ENCODE measurements at regions not wholly inside any gene's neighbourhood (a gene's known extent, or its start where the extent isn't known, plus 50 kb on each side); places are given as distances from the start of the nearest gene placed in this dataset.

DNA sequence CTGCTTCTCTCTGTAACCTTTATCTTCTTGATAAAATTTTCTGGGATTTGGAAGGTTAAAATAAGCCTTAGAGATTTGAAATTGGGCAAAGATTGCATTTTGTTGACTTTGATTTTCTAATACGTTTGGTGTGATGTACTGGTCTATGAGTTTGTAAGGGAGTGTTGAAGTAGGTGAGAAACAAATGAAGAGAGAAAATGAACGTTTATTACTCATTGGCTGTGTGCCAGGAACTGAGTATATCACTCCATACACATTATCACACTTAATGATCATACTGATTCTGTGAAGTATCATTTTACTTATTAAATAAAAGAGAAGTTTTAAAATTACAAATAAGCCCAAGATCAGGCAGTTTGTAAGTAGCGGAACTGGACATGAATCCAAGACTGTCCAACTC lies 795.1 kb upstream of the ZEB2 start:
- no peak for DNase-seq

DNA sequence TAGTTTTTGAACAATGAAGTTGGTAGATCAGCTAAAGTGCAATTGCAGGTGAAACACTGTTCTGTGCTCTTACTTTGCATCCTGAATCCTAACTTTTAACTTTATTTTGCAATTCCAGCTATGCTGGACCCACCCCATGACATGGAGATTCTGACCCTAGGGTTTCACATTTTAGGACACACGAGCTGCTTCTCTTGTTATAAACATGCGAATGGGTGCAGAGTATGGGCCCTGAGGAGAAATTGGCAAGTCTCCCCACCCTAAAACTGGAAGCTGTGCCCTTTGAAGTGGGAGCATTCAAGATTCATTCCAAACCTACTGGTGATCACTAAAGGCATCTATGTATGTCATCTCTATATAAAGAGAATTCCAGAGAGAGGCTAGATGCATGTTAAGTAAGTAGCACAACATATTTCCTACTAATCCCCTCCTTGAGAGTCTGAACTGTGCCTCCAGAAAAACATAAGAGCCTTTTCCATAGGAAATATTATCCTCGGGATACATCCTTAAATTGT lies 794.3 kb upstream of the ZEB2 start:
- DNase-seq, result no peak

DNA sequence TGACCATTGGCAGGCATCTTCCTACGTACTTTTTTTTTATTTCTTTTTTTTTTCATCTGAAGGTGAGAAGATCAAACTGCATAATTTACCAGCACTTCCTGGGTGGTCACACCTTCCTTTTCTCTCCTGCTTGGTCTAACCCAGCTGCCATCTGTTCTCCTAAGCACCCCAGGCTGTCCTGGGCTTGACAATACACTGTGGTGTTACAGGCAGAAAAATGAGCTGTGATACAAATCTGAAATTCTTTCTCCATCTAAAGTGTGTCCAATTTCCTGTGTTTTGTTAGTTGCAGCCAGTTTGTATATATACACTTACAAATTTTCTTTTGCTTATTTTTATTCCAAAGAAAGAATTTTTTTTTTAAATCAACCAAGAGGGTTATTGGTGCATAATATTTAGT lies 786.0 kb upstream of the ZEB2 start:
- DNase-seq, result no peak

DNA sequence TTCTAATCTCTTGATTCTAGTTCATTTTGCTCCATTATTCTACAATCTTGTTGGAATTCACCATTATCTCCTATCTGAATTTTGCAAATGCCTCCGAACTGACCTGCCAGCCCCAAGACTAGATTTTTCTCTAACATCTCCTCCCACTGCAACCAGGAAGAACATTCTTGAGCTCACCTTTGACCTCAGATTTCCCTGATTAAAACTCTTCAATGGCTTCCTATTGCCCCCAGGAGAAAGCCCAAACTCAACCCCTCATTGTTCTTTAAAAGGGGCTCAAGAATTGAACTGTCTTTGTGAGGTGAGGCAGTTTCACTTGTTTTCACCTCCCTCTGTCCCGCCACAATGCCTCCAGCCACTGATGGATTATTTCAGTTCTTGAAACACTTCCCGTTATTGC lies 784.6 kb upstream of the ZEB2 start:
- no peak for DNase-seq

DNA sequence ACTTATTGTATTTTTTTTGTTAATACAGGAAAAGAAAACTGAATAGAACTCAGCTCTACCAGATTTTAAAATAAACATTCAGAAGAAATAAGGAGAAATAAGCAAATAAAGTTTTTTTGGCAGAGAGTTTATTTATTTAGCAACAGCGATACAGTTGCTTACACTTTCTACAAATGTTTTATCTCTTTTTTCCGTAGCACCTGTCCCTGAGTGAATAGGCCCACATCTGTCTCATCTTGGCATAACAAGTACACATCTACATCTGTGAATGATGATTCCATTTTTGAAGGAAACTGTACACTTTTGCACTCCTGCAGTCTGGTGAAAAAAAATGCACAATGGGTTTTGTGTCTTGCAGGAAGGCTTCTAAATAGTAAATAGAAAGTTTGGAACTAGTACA lies 783.6 kb upstream of the ZEB2 start:
- no peak for DNase-seq

DNA sequence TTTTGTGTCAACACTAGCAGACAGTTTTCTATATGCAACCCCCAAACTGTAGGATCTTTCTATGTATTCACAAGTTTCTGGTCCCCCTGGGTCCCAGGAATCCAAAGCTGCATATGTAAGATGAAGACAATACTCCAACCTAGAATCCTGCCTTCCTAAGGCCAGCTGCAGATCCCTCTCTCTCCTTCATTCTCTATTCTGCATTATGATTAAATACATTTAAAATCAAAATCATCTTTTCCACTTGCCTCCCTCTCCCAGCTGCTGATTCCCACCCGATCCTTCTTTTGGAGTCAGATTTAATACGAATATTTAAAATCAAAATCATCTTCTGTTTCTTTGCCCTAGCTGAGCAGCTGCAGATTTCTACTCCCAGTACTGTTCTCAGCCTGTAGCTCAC lies 783.0 kb upstream of the ZEB2 start:
- no peak for DNase-seq

DNA sequence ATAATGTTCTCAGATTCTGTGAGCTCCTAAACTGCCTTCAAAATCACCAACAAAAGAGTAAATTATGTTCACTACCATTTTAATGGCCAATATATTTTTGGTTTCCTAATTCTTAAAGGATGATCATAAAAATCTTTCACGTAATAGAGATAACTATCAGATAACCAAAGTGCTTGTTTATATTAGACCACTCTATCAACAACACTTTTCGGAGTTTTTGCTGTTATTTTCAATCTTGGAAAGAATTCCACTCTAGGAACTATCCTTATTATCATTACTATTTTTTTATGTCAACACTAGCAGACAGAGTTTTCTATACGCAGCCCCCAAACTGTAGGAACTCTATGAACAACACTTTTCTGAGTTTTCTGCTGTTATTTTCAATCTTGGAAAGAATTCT lies 782.5 kb upstream of the ZEB2 start:
- DNase-seq, result no peak

DNA sequence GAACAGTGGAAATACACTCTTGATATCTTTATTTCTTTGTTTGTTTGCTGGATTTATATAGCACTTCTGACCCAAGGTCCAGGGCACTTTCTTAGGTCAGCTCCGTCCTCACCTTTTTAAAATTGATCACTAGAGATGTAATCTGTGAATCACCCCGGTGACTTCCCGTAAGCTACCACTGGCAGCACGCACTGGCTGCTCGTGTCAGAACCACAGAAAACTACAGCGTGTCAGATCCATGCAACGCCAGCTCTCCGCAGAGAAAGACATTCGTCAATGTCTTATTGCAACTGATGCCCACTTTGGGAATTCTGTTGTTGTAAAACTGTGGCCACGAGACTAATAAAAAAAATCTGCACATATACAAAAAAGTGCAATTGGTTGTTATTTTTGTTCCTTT lies 779.4 kb upstream of the ZEB2 start:
- no peak for DNase-seq

DNA sequence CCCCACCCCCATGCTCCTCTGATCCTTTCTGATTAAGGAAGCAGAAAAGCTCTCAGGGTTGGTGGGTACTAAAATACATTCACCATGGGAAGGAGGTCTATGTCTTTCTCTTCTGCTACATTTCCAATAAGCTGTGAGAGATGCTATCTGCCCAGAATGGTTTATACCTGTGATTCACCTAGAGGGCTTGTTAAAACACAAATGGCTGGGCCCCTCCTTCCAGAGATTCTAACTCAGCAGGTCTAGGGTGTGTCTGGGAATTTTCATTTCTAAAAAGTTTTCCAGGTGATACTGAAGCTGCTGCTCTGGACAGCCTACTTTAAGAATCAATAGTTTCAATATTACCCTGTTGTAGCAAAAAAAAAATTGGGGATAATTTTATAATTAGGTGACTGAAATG lies 772.2 kb upstream of the ZEB2 start:
- DNase-seq, result no peak

DNA sequence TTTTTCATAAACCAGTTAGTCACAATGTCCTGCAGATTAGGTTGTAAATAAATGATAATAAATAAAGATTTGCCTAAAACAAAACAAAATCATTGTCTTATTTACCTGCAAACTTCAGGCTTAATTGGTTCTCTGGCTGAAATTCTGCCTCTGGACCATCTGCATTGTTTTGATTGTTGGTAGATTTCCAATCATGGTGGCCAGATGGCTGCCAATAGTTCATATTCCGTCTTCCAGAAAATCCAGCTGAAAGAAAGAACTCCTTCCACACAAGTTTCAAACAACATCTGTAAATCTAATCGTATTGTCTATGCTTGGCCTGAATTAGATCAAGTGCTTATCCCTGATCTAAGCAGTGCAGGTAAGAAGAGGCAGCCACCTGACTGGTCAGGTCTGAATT lies 771.1 kb upstream of the ZEB2 start:
- no peak for DNase-seq

DNA sequence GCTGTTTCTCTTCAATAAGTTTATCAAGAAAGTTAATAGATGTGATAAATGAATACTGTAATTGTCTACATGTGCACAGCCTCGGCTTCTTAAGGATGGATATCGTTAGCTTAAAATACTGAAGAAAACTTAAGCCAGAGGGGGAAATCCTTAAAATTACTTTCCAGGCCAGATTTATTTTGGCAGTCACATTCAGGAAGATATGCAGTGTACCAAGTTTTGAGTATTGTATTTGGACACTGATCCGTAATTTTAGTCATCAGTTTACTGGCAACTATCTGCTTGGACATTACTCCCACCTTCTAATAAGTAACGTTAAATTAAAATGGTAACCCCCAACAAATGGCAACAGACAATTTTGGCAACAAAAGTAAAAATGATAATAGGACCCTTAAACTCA lies 770.0 kb upstream of the ZEB2 start:
- DNase-seq, result no peak

DNA sequence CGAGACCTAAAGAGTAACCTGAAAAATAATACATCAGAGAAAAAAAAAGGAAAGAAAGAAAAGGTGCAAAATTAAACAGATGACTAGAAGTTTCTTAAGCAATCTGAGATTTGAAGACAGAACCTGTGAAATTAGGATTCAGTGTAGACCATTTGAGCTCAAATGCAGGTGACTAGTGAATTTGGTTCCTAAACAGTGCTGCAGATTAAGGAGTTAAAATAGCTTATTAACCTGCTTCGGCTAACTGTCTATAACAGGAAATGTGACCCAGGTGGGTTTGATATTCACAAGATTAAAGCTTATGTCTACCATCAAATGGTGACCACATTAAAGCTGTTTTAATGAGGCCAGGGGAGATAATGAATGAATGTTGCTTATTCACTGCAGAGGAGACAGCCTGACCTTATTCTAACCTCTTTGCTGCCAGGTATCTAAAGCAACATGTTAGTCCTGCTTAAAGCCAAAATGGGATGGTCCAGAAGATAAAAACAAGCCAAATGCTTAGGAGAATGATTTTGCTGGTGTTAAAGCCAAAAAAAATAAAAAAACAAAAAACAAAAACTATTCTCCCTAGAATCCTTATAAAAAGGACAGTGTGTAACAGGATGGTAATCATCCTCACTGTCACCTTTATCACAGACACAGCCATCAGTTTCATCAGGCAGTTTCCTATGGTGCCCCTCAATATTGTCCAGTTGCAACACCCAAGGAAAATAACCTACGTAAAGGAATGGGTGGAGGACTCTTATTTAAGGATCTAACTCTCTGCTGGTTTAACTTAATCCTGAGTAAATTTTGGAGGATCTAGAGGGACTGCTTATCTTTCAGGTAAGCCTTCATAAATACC lies 769.0 kb upstream of the ZEB2 start:
- peak; percentile 38 for DNase-seq

DNA sequence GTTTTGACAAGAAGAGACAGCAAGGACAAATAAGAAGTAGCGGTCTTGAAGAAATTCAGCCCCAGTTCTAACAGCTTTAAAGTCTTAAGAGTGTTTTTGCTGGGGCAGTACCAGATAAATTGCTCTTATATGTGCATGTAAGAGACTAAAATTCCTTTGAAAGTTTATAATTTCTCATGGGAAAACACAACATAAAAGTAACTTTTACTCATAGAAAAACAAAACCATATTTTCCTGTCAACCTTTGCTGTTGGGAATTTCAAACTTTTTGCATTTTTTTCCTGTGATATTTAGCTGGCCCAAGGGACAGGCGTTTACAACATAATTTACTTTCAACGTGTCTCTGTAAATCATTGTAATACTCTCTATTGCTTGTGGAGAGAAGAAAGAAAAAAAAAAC lies 767.8 kb upstream of the ZEB2 start:
- no peak for DNase-seq

DNA sequence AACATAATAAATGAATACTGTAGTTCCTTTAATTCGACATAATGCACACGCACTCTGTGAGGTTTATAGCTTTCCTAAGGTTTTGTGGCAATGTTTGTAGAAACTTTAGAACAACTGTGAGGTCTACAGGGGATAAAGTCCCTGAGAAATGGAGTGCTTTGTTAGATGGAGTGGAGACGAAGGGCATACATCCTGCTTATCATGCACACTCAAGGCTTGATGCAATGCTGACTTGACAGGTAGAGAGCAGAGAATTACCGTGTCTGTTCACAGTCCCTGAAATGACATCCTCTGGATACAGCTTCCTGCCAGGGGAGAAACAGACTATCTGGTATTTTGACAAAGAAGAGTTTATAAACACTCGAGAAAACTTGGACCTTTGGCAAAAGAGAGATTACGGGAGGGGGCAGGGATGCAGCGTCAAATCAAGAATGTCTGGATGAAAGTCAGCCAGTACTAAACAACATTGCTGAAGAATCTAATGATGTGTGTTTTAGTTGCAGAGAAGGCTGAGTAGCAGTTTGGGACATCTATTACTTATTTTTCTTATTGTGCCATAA lies 766.9 kb upstream of the ZEB2 start:
- DNase-seq, result no peak

DNA sequence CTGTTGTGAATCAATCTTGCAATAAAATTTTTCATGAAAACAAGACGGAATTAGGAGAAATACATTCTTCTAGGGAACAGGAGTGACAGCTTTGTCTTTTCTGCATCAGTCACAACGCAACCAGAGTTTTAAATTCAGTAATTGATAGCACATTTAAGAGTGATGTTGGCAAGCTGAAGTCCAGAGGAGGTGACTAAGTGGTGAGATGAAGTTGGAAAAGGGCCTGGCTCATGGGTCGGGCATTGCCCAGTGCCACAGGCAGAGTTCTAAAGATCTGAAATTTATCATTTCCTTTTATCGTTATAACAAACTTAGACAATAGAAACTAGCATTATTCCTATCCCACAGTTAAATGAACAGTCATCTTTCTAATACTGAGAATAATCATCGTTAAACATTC lies 764.6 kb upstream of the ZEB2 start:
- DNase-seq, result no peak

DNA sequence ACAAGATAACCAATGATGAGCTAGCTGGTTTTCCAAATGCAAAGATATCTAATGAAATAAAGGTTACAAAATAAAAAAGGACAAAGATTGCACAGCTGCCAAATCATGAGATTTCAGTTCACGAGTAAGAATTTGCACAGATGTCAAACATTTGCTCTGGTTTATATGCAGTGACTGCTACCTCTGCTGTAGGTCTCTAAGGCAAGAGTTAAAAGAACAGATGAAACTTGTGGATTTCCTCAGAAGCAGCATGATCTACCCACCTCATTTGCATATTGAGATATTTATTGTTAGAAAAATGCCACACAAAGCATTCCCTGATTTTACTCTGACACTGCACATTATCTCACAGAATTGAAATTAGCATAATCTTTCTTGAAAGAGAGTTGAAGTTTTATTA lies 763.2 kb upstream of the ZEB2 start:
- DNase-seq, result no peak

DNA sequence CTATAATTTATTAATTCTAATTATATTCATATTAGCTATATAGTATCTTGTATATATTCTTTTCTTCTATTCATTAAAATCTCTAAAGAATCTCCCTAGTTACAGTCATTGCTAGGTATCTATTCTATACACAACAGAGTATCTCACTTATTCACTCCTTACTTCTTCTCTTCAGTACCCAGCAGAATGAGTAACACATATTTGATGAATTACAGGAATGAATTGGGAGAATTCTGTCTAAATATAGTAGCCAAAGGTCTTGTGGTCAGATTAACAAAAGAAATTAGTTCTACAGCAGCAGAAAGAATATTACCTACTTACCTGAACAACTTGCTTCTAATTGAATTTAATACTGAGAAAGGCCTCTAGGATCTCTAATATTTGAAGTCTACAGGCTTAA lies 758.0 kb upstream of the ZEB2 start:
- DNase-seq, result no peak

DNA sequence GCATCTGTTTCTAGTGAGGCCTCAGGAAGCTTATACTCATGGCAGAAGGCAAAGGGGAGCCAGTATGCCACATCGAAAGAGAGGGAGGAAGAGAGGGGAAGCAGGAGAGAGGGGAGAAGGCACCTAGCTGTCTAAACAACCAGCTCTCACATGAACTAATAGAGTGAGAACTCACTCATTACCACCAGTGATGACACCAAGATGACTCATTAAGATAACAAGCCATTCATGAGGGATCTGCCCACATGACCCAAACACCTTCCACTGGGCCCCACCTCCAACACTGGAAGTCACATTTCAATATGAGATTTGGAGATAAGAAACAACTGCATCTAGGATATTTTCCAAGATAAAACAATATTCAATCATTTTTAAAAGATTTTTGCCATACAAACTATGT lies 753.9 kb upstream of the ZEB2 start:
- peak; percentile 6 for DNase-seq

DNA sequence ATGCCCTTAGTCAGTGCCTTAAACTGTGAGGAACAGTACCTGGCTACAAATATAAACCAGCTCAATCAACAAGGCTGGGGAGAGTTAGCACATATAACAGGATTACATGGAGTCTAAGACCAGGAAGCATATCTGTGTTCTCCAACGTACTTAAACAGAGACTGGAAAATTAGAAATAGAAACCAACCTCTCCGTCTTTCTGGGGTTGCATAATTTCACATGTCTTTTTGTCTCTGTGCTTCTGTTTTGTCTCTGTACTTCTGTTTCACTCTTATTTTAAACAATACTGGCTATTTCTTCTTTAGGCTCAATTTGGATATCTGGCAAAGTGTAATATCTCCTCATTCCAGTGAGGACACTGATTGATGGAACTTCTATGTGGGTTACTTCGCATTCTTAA lies 749.0 kb upstream of the ZEB2 start:
- DNase-seq, result no peak

DNA sequence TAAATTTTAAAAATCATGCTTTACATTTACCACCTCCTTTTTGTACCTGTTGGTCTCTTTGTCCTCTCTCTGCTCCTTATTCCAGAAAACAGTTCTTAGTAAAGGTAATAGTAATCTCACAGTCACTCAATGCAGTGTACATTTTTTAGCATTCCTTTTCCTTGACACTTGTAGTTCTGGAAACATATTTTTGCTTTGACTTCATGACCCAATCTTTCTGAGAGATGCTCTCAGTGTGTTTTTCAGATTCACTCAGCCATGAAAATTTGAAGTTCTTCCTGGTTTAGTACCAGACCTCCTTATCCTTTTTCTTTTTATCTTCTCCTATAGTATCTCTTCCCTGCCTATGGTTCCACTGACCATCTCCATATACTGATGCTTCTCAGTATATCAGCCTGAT lies 747.5 kb upstream of the ZEB2 start:
- DNase-seq, result no peak

DNA sequence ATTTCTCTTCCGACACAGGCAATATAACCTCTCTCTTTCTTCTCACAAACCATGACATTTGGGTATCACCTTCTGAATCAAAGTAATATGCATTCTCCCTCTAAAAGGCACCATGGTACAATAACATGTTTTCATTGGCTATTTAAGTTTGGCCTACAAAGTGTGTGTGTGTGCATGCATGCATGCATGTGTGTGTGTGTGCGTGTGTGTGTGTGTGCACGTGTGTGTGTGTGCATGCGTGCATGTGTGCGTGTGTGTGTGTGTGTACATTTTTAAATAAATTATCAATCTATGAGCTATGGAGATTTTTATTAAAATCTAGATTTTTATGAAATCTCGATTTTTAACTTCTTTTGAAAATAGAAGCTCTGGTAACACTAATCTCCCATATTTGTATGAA lies 745.3 kb upstream of the ZEB2 start:
- DNase-seq, result no peak

DNA sequence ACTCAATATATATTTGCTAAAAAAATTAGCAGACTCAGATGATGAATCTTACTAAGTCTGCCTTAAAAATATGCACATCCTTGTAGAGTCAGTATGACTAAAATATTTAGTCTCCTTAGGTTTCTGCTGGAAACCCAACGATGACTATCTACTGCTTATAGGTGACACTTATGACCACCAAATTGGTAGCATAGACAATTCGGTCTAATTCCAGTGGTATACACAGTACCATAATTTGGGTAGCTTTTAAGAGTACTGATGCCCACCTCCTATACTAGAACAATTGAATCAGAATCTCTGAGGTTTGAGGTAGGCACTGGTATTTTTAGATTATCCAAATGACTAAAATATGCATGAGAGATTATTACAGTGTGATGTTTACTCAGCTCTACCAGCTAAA lies 740.8 kb upstream of the ZEB2 start:
- DNase-seq, result no peak

DNA sequence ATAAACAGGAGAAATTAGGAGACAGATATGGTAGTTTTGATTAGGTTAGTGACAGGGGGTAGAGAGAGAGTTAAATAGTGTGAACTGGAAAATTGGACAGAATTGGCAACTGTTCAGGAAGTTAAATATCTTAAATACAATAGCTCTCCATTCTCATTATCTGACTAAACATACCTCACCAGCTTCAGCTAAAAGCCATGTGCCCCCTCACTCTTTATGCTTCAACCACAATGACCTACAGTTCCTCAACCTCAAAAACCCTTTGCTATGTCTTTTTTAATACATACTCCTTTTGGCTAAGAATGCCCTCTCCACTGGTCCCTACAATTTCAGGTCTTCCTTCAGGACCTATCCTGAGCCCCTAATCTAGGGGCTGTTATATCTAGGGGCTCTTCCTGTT lies 740.2 kb upstream of the ZEB2 start:
- DNase-seq, result peak; percentile 53

DNA sequence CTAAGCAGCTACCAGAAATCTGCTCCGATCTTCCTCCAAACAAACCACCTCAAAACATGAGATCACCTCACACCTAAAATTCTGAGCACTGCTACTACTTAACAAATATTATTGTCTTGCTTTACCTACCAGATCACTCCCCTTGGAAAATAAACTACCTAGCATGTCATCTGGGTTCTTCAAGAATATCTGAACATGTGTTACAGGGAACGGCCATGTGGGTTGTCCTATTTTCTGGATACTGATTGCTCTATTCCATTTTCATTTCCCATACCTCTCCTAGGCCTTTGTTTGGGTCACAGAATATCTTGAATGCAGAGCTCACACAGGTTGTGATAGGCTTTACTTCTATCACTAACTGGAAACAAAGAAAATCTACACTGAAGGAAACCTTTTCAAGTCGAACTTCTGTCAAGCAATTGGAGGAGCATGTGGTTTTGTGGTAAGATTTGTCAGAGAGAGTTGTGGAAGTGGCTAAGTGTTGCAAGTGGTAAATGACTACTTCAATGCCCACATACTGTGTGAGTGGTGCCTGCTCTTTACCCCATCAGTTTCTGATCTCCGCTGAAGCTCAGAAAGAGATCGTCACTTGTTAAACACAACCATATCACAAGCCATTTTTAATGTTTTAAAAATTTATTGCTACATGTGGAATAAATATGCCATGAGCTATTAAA lies 739.1 kb upstream of the ZEB2 start:
- DNase-seq, result peak; percentile 34
